ENCODE measurements at regions not wholly inside any gene's neighbourhood (a gene's known extent, or its start where the extent isn't known, plus 50 kb on each side); places are given as distances from the start of the nearest gene placed in this dataset.

- no peaks in the 10 kb centered on the region for H3K36me3 ChIP-seq
- no peaks in the 10 kb centered on the region for H3K9me3 ChIP-seq
- no peak for TF ChIP-seq CTCF (IDR thresholded peaks at IDR 0.05)
- peaks cover 28% of the 10 kb centered on the region in 2 experiments for H3K4me1 ChIP-seq (ENCODE audit: control insufficient read depth in 1 of 2, insufficient read depth in 1 of 2, low read depth in 1 of 2, low read length in 1 of 2)
- H3K4me3 ChIP-seq (ENCODE audit: low read depth in 1 of 2, low read length in 1 of 2) = no peak overlapping the region
- H3K27ac ChIP-seq = no peak overlapping the region
- H3K27me3 ChIP-seq = no peaks in the 10 kb centered on the region
Measured at GRCh38 chrX:13248867-13249486, 70.9 kb downstream of the ATXN3L start.

- Histone ChIP-seq H3K4me1 (ENCODE audit: control insufficient read depth in 1 of 2, insufficient read depth in 1 of 2, low read depth in 1 of 2, low read length in 1 of 2) (no peaks in the 10 kb centered on the region), H3K9me3 (no peaks in the 10 kb centered on the region), H3K27ac (no peak overlapping the region), H3K27me3 (no peaks in the 10 kb centered on the region), H3K4me3 (ENCODE audit: low read depth in 1 of 2, low read length in 1 of 2) (no peak overlapping the region), H3K36me3 (no peaks in the 10 kb centered on the region)
- no peak for TF ChIP-seq CTCF (IDR thresholded peaks at IDR 0.05)
Measured at GRCh38 chrX:13239272-13239671, 80.6 kb downstream of the ATXN3L start.

- Histone ChIP-seq H3K27ac (no peak overlapping the region), H3K4me3 (ENCODE audit: low read depth in 1 of 2, low read length in 1 of 2) (no peak overlapping the region), H3K4me1 (ENCODE audit: control insufficient read depth in 1 of 2, insufficient read depth in 1 of 2, low read depth in 1 of 2, low read length in 1 of 2) (no peaks in the 10 kb centered on the region), H3K9me3 (no peaks in the 10 kb centered on the region), H3K27me3 (no peaks in the 10 kb centered on the region), H3K36me3 (no peaks in the 10 kb centered on the region)
- no peak for TF ChIP-seq CTCF (IDR thresholded peaks at IDR 0.05)
Measured at GRCh38 chrX:13235930-13236329, 83.9 kb downstream of the ATXN3L start.

- H3K4me1 ChIP-seq (ENCODE audit: control insufficient read depth in 1 of 2, insufficient read depth in 1 of 2, low read depth in 1 of 2, low read length in 1 of 2) = no peaks in the 10 kb centered on the region
- H3K27me3 ChIP-seq = no peaks in the 10 kb centered on the region
- H3K36me3 ChIP-seq = no peaks in the 10 kb centered on the region
- TF ChIP-seq CTCF (IDR thresholded peaks at IDR 0.05) = no peak
- no peaks in the 10 kb centered on the region for H3K9me3 ChIP-seq
- no peak overlapping the region for H3K27ac ChIP-seq
- H3K4me3 ChIP-seq (ENCODE audit: low read depth in 1 of 2, low read length in 1 of 2) = no peak overlapping the region
Measured at GRCh38 chrX:13232484-13232883, 87.4 kb downstream of the ATXN3L start.

GRCh38 chrX:13226214-13226613 is 93.6 kb downstream of the ATXN3L start:
- no peaks in the 10 kb centered on the region for H3K9me3 ChIP-seq
- H3K36me3 ChIP-seq = no peaks in the 10 kb centered on the region
- no peak overlapping the region for H3K27ac ChIP-seq
- no peaks in the 10 kb centered on the region for H3K4me1 ChIP-seq (ENCODE audit: control insufficient read depth in 1 of 2, insufficient read depth in 1 of 2, low read depth in 1 of 2, low read length in 1 of 2)
- no peaks in the 10 kb centered on the region for H3K27me3 ChIP-seq
- TF ChIP-seq CTCF (IDR thresholded peaks at IDR 0.05) = no peak
- no peak overlapping the region for H3K4me3 ChIP-seq (ENCODE audit: low read depth in 1 of 2, low read length in 1 of 2)
